CD8-positive, alpha-beta memory T cell (primary cell): ENCODE measurements at regions not wholly inside any gene's neighbourhood (a gene's known extent, or its start where the extent isn't known, plus 50 kb on each side); places are given as distances from the start of the nearest gene placed in this dataset.
A peak's percentile ranks its signal among the peaks of the same experiment; 100 is the strongest.

Experiments used
- CTCF ChIA-PET: fragments of 350-600 bp; sonication (Branson Sonifier 250); formaldehyde crosslinking; loops from one replicate; lab custom pipeline; 2021; ENCODE audit warnings: antibody characterized with exemption; lab: Charles Lee
- POLR2A ChIA-PET: fragments of 350-600 bp; sonication (Branson Sonifier 250); formaldehyde crosslinking; loops from one replicate; lab custom pipeline; 2021; ENCODE audit warnings: antibody characterized with exemption; lab: Charles Lee
- DNase-seq, 5 donors: peaks; one replicate each; pipeline versions ENCODE4 v3.0.0 to v3.0.0-alpha.2; 2020 to 2022; ENCODE audit warnings: mixed read lengths in 1 of 5
- H3K27ac ChIP-seq: one replicate; pipeline ENCODE4 v1.7.0; 2013; ENCODE audit warnings: low read depth, mild to moderate bottlenecking, low read length, moderate library complexity
- H3K27me3 ChIP-seq: 2 replicates; pipeline ENCODE4 v1.7.0; 2013; ENCODE audit warnings: low read length, mild to moderate bottlenecking; ENCODE audit not compliant: insufficient read depth, poor library complexity, severe bottlenecking
- H3K36me3 ChIP-seq: 2 replicates; pipeline ENCODE4 v1.7.0; 2013; ENCODE audit warnings: mild to moderate bottlenecking, low read length, moderate library complexity; ENCODE audit not compliant: insufficient read depth
- H3K4me1 ChIP-seq: 2 replicates; pipeline ENCODE4 v1.7.0; 2013; ENCODE audit warnings: mild to moderate bottlenecking, low read length, moderate library complexity; ENCODE audit not compliant: insufficient read depth
- H3K4me3 ChIP-seq: 2 replicates; pipeline ENCODE4 v1.7.0; 2013; ENCODE audit warnings: mild to moderate bottlenecking, low read length
- H3K9me3 ChIP-seq: 2 replicates; pipeline ENCODE4 v1.7.0; 2013; ENCODE audit warnings: mild to moderate bottlenecking, low read length
- H3K27ac Mint-ChIP-seq, 8 donors: one replicate each; pipeline ENCODE4 v1.8.0; 2020 to 2021; ENCODE audit warnings: mixed read lengths in 8 of 8, mild to moderate bottlenecking in 6 of 8, inconsistent platforms in 3 of 8, moderate library complexity in 3 of 8
- H3K27me3 Mint-ChIP-seq, 2 donors: one replicate each; pipeline ENCODE4 v1.8.0; 2020 to 2021; ENCODE audit warnings: mixed read lengths in 2 of 2, mild to moderate bottlenecking in 1 of 2, moderate library complexity in 1 of 2
- H3K36me3 Mint-ChIP-seq, 3 donors: one replicate each; pipeline ENCODE4 v1.8.0; 2020 to 2021; ENCODE audit warnings: mixed read lengths in 3 of 3, inconsistent platforms in 1 of 3, mild to moderate bottlenecking in 1 of 3
- H3K4me1 Mint-ChIP-seq, 3 donors: one replicate each; pipeline ENCODE4 v1.8.0; 2020 to 2021; ENCODE audit warnings: mixed read lengths in 3 of 3, inconsistent platforms in 1 of 3, mild to moderate bottlenecking in 1 of 3
- H3K4me3 Mint-ChIP-seq, 7 donors: one replicate each; pipeline ENCODE4 v1.8.0; 2020 to 2021; ENCODE audit warnings: mixed read lengths in 7 of 7, mild to moderate bottlenecking in 6 of 7, moderate library complexity in 4 of 7, inconsistent platforms in 2 of 7
- H3K9me3 Mint-ChIP-seq, 5 donors: one replicate each; pipeline ENCODE4 v1.8.0; 2020 to 2022; ENCODE audit warnings: mixed read lengths in 5 of 5, mild to moderate bottlenecking in 3 of 5, moderate library complexity in 2 of 5, inconsistent platforms in 1 of 5

GRCh38 chr6:127051571-127052260, 66.8 kb upstream of the RSPO3 start:
- Mint-ChIP-seq H3K36me3 (no peaks in the 10 kb centered on the region), H3K27ac (no peak overlapping the region), H3K9me3 (peaks cover 3 to 17% (median 8%) of the 10 kb centered on the region in 5 donors), H3K4me1 (peaks cover 0 to 7% (median 0%) of the 10 kb centered on the region in 3 donors), H3K27me3 (no peaks in the 10 kb centered on the region), H3K4me3 (no peak overlapping the region)
- H3K4me3 ChIP-seq, result no peak overlapping the region
- CTCF ChIA-PET, result no interaction called here
- no peak for DNase-seq
- no peaks in the 10 kb centered on the region for H3K4me1 ChIP-seq
- no peak overlapping the region for H3K27ac ChIP-seq
- H3K36me3 ChIP-seq, result no peaks in the 10 kb centered on the region
- POLR2A ChIA-PET, result no interaction called here
- no peaks in the 10 kb centered on the region for H3K9me3 ChIP-seq
- H3K27me3 ChIP-seq, result no peaks in the 10 kb centered on the region

DNA sequence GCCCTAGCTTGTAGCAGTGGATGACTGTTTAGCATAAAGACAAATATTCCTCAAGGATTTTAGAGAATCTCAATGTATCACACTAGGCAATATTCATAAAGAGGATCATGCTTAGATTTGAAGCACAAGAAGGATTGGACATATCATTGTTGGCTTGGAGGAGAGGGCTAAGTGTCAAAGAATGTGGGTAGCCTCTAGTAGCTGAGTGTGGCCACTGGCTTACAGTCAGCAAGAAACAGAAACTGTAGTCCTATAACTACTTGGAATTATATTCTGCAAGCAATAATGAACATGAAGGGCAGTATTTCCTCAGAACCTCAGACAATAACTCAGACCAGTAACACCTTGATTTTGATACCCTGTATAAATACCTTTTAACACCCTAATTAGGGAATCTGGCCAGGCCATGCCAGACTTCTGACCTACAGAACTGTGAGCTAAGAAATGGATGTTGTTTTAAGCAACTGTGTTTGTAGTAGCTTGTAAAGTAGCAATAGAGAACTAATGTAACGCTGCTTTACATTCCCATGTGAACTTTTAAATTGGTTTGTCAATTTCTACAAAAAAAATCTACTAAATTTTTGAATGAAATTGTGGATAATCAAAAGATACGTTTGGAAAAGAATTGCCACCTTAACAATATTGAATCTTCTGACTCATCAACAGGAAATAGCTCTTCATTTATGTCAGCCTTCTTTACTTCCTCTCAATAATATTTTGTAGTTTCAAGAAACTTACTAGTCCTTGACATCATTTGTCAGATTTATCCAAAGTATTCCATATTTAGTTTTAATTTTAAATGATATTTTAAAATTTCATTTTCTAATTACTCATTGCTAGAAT, 65.2 kb upstream of the RSPO3 start:
- POLR2A ChIA-PET, result no interaction called here
- H3K27me3 Mint-ChIP-seq, result no peaks in the 10 kb centered on the region

GRCh38 chr6:127053875-127054235, 64.6 kb upstream of the RSPO3 start:
- Histone ChIP-seq H3K9me3 (no peaks in the 10 kb centered on the region), H3K27ac (no peak overlapping the region), H3K4me1 (no peaks in the 10 kb centered on the region), H3K27me3 (no peaks in the 10 kb centered on the region), H3K36me3 (no peaks in the 10 kb centered on the region), H3K4me3 (no peak overlapping the region)
- POLR2A ChIA-PET, result no interaction called here
- CTCF ChIA-PET, result no interaction called here
- H3K27ac Mint-ChIP-seq, result peak overlapping the region in 1 of 8 donors; percentile 40
- no peaks in the 10 kb centered on the region for H3K36me3 Mint-ChIP-seq
- DNase-seq, result no peak
- no peaks in the 10 kb centered on the region for H3K27me3 Mint-ChIP-seq
- peaks cover 0 to 9% (median 3%) of the 10 kb centered on the region in 5 donors for H3K9me3 Mint-ChIP-seq
- peaks cover 0 to 7% (median 0%) of the 10 kb centered on the region in 3 donors for H3K4me1 Mint-ChIP-seq
- H3K4me3 Mint-ChIP-seq, result no peak overlapping the region

More for the DNA sequence above, 65.2 kb upstream of the RSPO3 start:
- CTCF ChIA-PET, result no interaction called here
- H3K27ac Mint-ChIP-seq, result no peak overlapping the region
- no peaks in the 10 kb centered on the region for H3K4me1 ChIP-seq
- H3K4me1 Mint-ChIP-seq, result peaks cover 0 to 7% (median 0%) of the 10 kb centered on the region in 3 donors
- no peak overlapping the region for H3K4me3 ChIP-seq
- H3K36me3 ChIP-seq, result no peaks in the 10 kb centered on the region
- no peak overlapping the region for H3K4me3 Mint-ChIP-seq
- no peaks in the 10 kb centered on the region for H3K36me3 Mint-ChIP-seq
- H3K27me3 ChIP-seq, result no peaks in the 10 kb centered on the region
- no peak for DNase-seq
- no peak overlapping the region for H3K27ac ChIP-seq
- no peaks in the 10 kb centered on the region for H3K9me3 ChIP-seq
- H3K9me3 Mint-ChIP-seq, result peaks cover 0 to 10% (median 3%) of the 10 kb centered on the region in 5 donors

GRCh38 chr6:127058027-127058426, 60.4 kb upstream of the RSPO3 start:
- CTCF ChIA-PET, result no interaction called here
- no peaks in the 10 kb centered on the region for H3K27me3 Mint-ChIP-seq
- Histone ChIP-seq H3K27ac (no peak overlapping the region), H3K27me3 (no peaks in the 10 kb centered on the region), H3K4me1 (no peaks in the 10 kb centered on the region), H3K36me3 (no peaks in the 10 kb centered on the region), H3K4me3 (no peak overlapping the region), H3K9me3 (no peaks in the 10 kb centered on the region)
- H3K4me1 Mint-ChIP-seq, result peaks cover 0 to 6% (median 0%) of the 10 kb centered on the region in 3 donors
- H3K4me3 Mint-ChIP-seq, result no peak overlapping the region
- POLR2A ChIA-PET, result no interaction called here
- H3K27ac Mint-ChIP-seq, result no peak overlapping the region
- H3K9me3 Mint-ChIP-seq, result peaks cover 0 to 7% (median 0%) of the 10 kb centered on the region in 5 donors
- no peak for DNase-seq
- no peaks in the 10 kb centered on the region for H3K36me3 Mint-ChIP-seq

GRCh38 chr6:127058936-127059335, 59.5 kb upstream of the RSPO3 start:
- no peaks in the 10 kb centered on the region for H3K9me3 ChIP-seq
- no peak for DNase-seq
- no peak overlapping the region for H3K27ac Mint-ChIP-seq
- no peaks in the 10 kb centered on the region for H3K4me1 ChIP-seq
- ChIA-PET POLR2A (no interaction called here), CTCF (no interaction called here)
- no peak overlapping the region for H3K4me3 ChIP-seq
- H3K27me3 Mint-ChIP-seq, result no peaks in the 10 kb centered on the region
- no peaks in the 10 kb centered on the region for H3K36me3 Mint-ChIP-seq
- H3K27ac ChIP-seq, result no peak overlapping the region
- peaks cover 0 to 7% (median 0%) of the 10 kb centered on the region in 5 donors for H3K9me3 Mint-ChIP-seq
- peaks cover 0 to under 1% (median 0%) of the 10 kb centered on the region in 3 donors for H3K4me1 Mint-ChIP-seq
- peak overlapping the region in 1 of 7 donors; percentile 19 for H3K4me3 Mint-ChIP-seq
- H3K27me3 ChIP-seq, result no peaks in the 10 kb centered on the region
- H3K36me3 ChIP-seq, result no peaks in the 10 kb centered on the region
